ENCODE measurements at regions not wholly inside any gene's neighbourhood (a gene's known extent, or its start where the extent isn't known, plus 50 kb on each side); places are given as distances from the start of the nearest gene placed in this dataset.
"Not testable (repeated sequence)": the region's sequence is repeated elsewhere in the genome, so short reads cannot be mapped to it uniquely, and the experiment has no call there.

DNA sequence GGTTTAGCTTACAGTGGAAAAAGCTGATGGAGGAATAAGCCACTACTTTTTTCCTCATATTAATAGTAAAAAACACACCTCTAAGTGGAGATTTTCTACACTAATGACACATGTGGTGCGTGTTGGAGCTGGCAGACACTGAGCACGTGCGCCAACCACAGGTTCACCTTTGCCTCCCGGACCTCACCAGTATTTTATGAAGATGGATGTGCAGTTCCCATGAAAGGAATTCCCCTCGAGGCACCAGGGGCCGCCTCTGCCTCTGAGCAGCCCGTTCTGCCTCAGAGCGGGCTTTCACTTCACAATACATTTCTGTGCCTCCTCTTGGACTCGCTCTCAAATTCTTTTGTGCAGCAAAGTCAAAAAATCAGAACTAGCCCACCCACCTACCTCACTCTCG is 477.5 kb upstream of the ADARB2 start:
- DNase-seq, result no peak

DNA sequence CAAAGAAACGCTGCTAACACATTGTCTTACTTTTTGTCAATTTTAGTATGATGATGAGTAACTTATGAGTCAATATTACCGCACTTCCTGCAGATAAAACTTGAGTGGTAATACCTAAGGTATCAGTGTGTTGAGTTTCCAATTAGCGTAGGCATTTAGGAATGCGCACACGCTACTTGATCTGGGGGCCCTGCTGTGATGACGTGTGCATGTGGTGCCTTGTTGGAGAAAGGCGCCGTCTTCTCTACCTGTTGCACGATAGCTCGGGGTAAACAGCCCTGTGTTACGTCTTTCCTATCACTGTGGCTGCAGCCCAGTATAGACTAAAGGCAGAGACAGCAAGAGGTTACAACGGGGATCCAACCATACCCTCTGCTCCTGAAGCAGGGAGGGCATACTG is 476.8 kb upstream of the ADARB2 start:
- DNase-seq, result no peak

DNA sequence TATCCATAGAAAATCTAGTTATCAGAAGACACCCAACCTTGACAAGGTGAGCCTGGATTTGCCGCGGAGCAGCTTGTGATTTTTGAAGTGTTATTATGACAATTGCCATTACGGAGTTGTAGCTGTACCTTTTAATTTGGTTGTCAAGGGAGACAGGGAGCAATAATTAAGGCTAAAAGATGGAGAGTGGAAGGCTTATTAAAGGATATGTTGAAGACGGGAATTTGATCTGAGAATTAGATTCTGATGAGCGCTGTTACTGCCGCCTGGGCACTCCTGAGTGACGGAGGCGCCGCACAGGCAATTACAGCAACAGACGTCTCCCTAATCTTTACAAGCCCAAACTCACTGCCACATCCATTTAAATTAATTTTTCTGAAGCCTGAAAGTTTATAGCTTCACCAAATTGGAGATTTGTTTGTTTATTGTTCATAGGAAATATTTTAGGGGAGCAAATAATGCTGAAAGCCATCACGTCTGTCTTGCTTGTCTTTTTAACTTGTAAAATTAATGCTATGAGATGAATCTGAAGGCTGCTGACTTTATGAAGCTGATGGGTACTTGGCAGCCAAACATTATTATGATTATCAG is 475.0 kb upstream of the ADARB2 start:
- DNase-seq, result no peak

DNA sequence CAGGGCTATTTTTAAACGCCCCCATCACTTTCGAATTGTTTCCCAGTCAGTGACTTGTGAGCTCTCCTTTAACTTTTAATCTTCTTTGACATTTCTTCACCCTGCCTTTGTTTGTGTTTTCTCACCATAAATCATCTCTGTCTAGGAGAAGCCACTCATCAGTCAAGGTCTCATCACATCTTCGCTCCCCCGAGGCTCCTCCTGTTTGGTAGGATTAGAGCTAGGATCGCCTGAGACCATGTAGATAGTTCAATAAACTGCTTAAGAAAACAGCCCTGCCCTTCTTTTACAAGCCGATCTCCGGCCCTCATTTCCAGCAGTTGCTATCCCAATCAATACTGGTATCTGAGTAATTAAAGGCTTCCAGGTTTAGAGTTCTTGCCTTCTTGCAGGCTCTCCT is 472.8 kb upstream of the ADARB2 start:
- DNase-seq, result no peak

DNA sequence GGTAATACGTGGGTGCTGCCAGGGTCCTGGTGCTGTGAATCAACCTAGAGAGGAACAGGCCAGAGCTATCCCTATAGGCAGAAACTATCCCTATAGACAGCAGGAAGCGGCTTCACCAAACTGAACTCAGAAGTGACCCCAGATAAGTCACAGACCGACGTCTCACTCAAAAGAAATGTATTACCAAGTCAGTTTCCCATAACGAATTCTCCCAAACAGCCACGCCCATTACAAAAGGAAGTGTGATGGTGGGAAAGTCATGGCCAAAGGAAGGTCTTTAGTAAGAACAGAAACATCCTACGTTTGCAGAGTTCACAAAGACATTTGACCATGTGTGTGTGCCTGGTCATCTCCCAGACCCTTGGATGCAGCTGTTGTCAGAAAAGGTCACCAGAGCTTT is 470.8 kb upstream of the ADARB2 start:
- no peak for DNase-seq

DNA sequence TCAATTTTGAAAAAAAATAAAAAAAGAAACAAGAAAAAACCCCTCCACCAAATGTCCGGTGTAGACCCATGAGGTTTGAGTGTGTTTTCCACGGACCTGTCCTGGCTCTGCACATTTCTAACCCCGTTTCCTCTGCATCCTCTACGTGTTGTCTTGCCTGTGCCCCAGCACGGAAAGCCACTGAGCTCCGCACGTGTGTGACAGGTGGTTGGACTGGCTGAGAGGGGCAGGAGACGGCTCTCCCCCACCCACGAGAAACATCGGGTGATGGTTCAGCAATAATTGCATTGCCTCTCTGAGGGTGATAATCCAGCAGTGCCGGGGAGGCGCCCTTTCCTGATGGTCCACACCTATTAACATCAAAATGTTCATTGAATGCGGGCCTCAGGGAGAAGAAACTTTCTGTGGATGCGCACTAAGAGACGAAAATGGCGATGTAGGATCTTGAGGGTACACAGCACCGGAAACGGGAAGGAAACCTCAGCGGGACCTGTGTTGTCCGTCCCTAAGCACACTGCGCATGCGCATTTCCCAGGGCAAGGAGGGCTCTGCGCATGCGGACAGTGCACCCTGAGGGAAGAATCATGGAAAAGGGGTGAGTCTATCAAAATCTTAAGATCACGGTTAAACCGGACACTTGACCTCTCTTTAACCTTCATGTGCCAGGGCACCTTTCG is 470.1 kb upstream of the ADARB2 start:
- no peak for DNase-seq

DNA sequence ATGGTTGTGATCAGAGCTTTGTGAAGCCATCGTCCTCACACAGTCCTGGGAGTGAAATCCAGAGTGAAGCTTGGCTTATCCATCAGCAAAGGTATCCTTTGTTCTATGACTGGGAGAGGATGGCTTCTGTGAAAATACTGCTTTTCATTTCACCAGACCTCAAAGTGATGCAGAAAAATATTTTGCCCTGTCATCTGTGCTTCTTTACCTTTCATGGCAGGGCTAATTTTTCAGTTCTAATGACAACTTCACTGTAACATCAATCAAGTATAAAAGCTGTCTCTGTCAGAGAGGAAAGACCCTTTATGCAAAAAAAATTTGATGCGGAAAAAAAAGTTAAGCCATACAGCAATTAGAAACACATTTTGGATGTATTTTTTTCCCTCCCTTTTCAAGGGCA is 468.1 kb upstream of the ADARB2 start:
- DNase-seq, result no peak

DNA sequence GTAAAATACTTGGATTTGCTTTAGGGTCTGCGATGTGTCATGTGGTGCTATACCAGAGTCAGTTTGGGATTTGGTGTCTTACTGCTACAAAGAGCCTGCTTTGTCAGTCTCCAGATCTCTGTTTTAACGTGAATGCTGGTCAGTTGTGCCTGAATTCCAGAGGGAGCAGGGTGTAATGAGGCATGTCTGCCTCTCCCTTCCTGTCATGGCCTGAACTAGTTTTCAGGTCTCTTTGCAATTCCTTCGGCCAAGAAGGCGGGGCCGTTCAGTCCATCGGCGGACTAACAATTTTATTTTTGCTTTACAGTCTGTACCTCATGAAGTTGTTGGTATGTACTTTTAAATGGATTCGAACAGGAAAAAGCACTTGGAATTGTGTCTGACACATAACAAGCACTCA is 465.1 kb upstream of the ADARB2 start:
- no peak for DNase-seq

DNA sequence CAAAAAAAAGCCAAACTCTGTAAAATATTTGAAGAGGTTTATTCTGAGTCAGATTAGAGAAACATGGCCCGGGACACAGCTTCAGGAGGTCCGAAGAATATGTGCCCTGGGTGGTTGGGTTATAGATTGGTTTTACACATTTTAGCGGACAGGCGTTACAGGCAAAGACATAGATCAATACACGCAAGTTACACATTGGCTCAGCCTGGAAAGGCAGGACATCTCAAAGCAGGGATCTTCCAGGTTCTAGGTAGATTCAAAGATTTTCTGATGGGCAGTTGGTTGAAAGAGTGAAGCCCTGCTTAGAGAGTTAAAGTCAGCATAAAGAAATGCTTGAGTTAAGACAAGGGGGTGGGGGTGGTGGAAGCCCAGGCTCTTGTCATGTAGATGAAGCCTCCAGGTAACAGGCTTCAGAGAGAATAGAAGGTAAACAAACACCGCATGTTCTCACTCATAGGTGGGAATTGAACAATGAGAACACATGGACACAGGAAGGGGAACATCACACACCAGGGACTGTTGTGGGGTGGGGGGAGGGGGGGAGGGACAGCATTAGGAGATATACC is 464.3 kb upstream of the ADARB2 start:
- no peak for DNase-seq

DNA sequence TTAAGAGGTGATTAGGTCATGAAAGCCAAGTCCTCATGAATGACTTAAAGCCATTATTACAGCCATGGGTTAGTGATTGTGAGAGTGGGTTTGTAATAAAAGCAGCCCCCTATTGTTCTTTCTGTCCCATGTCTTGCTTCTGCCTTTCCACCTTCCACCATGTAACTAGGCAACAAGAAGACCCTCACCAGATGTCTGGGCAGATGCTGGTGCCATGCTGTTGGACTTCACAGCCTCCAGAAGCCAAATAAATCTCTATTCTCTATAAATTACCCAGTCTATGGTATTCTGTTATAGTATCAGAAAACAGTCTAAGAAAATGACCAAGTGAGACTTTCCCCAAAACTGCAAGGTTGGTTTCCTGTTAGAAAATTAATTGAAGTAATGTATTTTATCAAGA is 460.3 kb upstream of the ADARB2 start:
- DNase-seq, result no peak

DNA sequence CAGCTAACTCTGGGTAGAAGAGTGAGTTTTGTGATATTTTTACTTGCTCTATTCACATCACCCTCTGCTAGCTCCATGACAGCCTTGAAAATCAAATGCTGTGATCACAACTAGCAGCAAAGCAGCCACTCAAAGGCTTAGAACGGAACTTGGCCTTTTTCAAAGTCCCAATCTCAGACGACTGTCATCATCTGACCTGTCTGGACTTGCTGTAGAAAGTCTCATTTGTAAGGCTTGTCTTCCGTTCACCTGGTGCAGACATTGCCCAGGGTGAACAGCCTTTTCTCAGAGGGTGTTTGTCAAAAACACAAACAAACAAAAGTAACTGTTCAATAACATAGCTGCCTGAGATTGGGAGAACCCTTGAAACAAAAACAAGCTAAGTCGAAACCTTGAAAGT is 458.9 kb upstream of the ADARB2 start:
- no peak for DNase-seq

DNA sequence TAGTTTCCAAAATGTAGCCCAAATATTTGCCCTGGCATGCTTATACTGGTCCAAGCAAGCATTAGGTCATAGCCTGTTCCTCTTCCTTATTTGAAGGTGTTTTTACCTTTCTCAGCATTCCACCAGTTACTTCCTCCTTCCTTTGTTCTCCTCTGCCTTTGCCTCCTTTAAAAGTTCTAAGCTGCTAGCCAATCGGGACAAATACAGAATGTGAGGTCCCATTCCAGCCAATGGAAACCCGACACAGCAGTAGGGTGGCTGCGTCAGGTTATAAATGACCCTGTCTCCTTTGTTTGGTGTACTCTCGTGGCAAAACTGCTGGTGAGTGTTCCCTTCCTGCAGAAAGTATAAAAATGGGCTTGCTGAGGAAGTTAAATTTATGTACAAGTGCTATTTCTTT is 452.0 kb upstream of the ADARB2 start:
- DNase-seq, result not testable (repeated sequence)

DNA sequence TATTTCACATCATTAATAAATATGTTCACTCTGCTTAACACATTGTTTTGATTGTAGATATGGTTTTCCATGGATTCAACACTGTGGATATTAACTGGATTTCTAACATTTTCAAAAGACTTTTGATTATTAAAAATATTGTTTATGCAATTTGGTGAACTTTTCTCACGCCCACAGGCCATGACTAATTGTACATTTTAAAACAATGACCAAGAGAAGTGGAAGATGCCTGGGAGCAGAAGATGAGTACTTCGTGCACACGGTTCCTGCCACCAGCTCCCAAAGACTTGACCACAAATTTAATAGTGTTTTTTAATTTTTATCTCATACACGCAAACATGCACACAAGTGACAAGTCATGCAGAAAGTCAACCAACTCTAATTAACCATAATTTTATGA is 451.0 kb upstream of the ADARB2 start:
- DNase-seq, result no peak

DNA sequence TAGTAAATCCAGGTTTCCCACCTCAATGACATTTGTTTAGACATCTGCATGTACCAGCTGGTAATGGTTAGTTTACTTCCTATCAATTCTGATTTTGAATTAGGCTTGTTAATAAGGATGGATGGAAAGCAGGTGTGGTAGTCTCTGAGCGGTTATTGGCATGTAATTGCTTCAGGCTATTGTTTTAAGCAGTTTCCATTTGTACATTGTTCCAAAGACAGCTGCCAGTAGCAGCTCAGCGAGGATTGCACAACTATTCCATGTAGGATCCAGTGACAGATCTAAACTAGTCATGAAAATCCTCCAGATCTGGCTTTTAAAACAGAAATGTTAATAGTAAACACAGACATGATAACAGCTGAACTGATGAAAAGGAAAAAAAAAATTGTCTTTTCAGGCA is 436.0 kb upstream of the ADARB2 start:
- DNase-seq, result no peak

DNA sequence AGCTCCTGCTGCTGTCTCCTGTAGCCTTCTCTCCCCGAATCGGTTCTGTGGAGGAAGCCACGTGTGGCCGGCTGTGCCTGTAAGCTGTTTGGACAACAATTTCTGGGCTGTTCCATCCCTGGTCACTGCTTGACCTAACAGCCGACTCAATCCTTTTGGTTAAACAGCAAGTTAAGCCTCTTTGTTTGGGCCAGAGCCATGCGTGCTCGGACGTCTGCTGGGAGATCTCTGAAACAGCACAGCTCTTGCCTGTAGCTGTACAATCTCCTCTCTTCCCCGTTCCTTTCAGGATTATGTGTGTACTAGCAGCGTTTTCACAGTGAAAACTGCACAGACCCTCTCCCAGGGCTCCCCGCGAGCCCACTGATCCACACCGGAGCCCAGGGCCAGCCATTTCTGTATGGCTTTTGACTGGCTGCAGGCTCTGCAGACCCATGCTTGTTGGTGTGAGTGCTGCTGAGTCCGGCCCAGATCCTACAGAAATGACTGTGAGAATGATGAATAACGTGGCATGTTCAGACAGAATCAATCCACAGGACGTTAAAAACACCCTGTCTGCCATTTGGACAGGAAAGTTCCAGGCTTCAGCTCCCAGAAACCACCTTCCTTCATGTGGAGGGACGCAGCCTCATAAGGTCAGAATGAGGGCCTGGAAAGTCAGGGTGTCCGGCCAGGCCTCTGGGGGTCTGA is 428.6 kb upstream of the ADARB2 start:
- no peak for DNase-seq

DNA sequence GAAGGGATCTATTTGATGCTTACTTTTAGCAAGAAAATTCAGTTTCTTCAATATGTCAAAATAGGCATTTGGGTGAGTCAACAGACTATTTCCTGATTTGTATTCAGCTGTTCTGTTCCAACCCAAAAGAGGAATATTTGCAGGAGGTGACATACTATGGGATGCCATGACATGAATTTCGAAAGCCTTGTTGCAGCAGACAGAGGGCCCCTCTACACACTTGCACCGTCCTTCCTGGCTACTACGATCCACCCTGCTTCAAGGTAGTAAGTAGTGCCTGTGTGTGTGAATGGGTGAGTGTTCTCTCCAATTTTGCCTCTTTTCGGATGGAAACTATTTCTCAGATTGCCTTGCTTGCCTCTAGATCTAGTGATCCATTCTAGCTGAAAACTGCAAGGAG is 413.0 kb upstream of the ADARB2 start:
- DNase-seq, result no peak

DNA sequence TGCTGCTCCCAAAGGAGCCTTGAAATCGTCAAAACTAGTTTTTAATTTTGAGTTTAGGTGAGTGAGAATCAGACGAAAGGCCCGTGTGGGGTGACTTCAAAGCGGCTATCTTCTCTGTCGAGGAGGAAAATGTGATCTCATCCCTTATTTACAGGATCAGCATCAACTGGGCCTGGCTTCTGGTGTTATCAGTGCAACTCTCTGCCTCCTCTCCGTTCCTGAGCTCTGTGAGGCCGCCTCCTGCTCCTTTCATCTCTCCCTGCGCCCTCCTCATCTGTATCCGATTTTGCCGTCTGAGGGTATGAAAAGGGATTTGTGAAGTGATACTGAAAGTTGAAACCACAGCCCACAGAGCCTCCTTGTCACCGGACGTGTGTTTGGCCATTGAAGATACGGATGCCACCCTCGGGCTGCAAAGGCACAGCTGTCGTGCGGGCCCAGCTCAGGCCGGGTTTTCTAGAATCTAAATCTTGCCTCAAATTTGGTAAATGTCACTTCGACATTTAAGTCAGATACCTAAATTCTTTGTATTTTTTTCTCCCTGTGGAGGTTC is 408.7 kb upstream of the ADARB2 start:
- DNase-seq, result no peak

DNA sequence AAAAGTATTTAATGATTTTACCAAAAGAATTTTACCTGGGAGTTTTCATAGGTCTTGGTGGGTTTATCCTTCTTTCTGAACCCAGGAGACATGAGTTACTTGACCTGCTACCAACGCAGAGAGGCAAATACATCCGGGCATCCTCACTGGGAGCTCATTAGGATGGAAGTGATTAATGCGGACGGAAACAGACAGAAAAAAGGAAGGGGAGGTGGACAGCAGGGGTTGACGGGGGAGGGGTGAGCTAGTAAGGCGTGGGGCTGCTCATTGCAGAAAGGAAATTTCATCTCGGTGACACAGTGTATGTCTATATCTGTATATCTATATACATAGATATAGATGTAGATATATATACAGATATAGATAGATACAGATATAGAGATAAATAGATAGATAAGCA is 408.2 kb upstream of the ADARB2 start:
- DNase-seq, result no peak

DNA sequence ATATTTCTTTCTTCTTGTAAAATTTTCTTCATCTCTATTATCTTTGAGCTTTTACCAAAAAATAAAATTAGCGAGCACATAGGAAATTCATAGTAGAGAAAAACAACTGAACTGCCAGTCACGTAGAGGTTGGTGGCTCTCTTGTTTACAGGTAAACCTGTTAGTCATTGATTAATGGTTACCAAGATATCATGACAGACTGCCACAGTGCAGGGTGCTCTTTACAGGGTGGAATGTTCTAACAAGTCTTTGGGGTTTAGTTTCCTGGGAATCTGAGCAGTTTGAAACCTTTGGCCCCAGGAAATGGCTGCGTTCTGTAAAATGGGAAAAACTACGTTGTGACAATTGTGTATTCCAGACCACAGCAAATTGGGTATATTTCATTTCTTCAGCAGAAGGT is 407.3 kb upstream of the ADARB2 start:
- DNase-seq, result no peak

DNA sequence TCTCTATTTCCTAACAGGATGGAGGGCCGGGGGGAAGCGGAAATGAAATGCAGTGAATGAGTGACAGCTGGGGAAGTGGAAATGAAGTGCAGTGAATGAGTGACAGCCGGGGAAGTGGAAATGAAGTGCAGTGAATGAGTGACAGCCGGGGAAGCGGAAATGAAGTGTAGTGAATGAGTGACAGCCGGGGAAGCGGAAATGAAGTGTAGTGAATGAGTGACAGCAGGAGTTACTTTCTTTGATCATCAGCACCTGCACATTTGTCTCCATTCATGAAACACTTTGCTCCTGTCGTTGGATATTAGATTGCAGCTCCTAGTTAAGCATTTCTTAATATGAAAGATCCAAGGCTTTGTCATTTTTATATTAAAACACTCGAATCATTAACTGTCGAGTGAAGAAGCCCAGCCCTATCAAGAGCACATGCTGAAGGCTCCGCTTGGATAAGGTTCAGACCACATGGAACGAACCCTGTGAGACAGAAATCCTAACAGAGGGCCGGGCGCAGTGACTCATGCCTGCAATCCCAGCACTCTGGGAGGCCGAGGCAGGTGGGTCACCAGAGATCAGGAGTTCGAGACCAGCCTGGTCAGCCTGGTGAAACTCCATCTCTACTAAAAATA is 406.0 kb upstream of the ADARB2 start:
- no peak for DNase-seq

DNA sequence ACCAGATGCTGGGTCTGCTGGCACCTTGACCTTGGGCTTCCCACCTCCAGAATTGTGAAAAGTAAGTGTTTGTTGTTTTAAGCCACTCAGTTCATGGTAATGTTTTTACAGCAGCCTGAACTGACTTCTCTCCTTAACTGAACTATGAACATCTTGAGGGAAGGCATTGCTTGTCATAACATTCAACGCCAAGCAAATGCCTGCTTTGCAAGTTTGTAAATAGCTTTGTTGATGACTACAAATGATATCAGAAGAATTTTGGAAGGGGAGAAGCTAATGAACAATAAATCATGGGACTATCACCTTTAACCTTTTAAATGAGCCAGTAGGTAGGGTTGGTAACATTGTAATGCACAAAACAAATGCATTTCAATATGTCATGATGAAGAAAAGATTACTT is 402.4 kb upstream of the ADARB2 start:
- DNase-seq, result no peak

DNA sequence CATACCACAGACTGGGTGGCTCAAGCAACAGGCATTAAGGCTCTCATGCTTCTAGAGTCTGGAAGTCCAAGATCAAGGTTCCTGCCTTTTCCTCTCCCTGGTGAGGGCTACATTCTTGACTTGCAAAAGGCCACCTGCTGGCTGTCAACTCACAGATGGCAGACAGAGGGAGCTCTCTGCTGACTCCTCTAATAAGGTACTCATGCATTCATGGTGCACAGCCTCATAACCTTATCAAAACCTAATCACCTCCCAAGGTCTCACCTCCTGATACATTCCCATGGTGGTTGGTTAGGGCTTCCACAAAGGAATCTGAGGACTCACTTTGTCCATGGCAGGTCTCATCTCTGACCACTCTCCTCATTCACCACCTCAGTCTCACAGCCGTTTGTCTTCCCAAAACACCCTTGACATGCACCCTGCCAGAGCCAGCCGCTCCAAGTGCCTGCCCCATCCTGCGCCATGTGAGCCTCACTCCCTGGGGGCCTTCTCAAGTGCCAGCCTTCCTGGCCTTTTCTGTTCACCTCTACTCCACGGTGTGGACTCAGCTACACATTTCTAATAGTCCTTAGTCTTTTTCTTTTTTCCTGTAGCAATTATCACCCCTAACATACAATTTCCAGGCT is 400.3 kb upstream of the ADARB2 start:
- DNase-seq, result no peak

DNA sequence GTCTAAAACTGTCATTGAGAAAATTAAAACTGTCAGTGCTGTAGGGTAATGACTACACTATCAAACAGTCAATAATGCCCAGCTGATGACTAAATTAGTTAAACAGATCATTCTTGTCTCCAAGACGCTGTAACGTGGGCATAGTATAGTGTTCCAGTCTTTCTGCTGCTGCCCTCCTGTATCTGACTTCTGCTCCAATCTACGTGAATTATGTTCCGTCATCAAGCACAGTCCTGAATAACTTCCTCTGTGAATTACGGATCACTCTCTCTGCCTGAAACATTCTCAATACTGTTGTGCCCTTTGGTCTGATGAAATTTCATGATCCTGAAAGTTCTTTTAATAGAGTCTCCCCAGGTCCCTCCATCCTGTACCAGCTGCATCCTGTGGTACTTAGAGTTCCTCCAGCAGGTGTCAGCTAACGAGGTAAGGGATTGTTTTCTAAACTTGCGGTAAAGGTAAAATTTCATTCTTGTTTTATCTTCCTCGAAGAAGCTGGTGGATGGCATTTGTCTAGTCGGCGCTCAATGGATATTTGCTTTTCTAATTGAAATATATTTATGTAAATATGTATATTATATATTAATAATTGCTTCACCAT is 393.5 kb upstream of the ADARB2 start:
- DNase-seq, result no peak
